CD4-positive, alpha-beta T cell treated with Interleukin-21 for 1 hour (primary cell): ENCODE measurements at regions not wholly inside any gene's neighbourhood (a gene's known extent, or its start where the extent isn't known, plus 50 kb on each side); places are given as distances from the start of the nearest gene placed in this dataset.
"Not testable (repeated sequence)": the region's sequence is repeated elsewhere in the genome, so short reads cannot be mapped to it uniquely, and the experiment has no call there.

Experiments used
- DNase-seq: peaks from one replicate; pipeline ENCODE4 v3.0.0-alpha.2; 2020

GRCh38 chr12:83784298-83784890 lies 1097.7 kb downstream of the TMTC2 start:
- DNase-seq = no peak

GRCh38 chr12:83779526-83779925 lies 1092.8 kb downstream of the TMTC2 start:
- DNase-seq = no peak

DNA sequence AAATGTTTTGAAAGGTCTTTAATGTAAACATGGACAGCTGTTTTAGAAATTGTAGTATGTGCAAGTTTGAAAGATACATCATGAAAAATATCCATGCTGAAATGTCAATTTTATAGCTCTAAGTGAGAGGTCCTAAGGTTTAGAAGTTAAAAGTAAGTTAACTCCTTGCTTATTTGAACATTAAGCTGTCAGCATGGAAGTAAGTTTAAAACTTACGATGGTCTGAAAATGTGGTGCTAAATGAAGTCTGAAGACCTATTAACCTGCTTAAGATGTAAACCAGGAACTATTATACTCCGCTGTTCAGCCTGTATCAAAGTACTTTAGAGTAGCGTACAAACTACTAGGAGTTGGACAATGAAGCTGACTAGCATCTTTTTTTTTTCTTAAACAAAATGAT lies 1082.4 kb downstream of the TMTC2 start:
- DNase-seq = no peak

- DNase-seq = no peak
These were observed 1081.0 kb downstream of the TMTC2 start for GRCh38 chr12:83767723-83768122.

GRCh38 chr12:83763425-83763824 lies 1076.7 kb downstream of the TMTC2 start:
- no peak for DNase-seq

- DNase-seq = no peak
These were observed 1073.2 kb downstream of the TMTC2 start for GRCh38 chr12:83759906-83760305.

GRCh38 chr12:83758888-83759631 lies 1072.4 kb downstream of the TMTC2 start:
- DNase-seq = no peak

GRCh38 chr12:83753904-83754303 lies 1067.2 kb downstream of the TMTC2 start:
- no peak for DNase-seq

GRCh38 chr12:83753205-83753604 lies 1066.5 kb downstream of the TMTC2 start:
- no peak for DNase-seq

DNA sequence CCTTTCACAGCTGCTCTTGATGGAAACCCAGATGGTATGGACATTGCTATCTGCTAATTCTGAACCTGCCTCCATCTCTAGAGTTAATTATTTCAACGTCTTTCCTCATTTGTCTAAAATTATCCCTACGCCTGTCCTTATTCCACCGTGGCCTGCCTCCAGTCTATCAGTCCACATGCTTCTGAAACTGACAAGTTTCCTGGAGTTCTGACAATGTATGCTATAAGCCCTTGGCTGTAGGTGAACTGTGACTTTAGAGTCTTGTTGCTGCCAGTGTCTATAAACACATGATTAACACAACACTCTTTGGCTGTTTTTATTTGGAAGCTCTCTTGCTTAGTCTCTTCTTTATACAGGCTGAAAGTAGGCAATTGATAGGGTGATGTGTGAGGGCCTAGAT lies 1052.9 kb downstream of the TMTC2 start:
- no peak for DNase-seq

- DNase-seq = no peak
These were observed 1024.1 kb downstream of the TMTC2 start for GRCh38 chr12:83710851-83711250.

DNA sequence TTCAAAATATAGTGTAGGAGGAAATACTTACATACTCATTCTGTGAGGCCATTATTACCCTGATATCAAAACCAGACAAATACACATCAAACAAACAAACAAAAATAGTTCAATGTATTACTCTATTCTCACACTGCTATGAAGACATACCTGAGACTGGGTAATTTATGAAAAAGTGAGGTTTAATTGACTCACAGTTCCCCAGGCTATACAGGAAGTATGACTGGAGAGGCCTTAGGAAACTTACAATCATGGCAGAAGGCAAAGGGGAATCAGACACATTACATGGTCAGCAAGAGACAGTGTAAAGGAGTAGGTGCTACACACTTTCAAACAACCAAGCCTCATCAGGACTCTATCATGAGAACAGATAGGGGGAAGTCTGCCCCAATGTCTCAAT lies 1023.2 kb downstream of the TMTC2 start:
- no peak for DNase-seq

GRCh38 chr12:83700838-83701237 lies 1014.1 kb downstream of the TMTC2 start:
- DNase-seq = no peak

DNA sequence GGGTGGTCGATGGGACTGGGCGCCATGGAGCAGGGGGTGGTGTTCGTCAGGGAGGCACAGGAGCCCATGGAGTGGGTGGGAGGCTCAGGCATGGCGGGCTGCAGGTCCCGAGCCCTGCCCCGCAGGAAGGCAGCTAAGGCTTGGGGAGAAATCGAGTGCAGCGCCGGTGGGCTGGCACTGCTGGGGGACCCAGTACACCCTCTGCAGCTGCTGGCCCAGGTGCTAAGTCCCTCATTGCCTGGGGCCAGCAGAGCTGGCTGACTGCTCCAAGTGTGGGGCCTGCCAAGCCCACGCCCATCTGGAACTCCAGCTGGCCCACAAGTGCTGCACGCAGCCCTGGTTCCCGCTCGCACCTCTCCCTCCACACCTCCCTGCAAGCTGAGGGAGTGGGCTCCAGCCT lies 1009.6 kb downstream of the TMTC2 start:
- not testable (repeated sequence) for DNase-seq

DNA sequence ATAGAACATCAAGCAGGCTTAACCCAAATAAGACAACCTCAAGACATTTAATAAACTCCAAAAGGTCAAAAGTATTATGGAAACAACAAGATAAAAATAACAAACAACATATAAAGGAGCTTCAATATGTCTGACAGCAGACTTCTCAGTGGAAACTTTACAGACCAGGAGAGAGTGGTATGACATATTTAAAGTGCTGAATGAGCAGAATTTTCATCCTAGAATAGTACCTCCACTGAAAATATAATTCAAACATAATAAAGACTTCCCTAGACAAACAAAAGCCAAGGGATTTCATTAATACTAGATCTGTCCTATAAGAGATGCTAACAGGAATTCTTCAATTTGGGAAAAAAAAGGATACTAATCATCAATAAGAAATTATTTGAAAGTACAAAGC lies 1005.0 kb downstream of the TMTC2 start:
- no peak for DNase-seq

DNA sequence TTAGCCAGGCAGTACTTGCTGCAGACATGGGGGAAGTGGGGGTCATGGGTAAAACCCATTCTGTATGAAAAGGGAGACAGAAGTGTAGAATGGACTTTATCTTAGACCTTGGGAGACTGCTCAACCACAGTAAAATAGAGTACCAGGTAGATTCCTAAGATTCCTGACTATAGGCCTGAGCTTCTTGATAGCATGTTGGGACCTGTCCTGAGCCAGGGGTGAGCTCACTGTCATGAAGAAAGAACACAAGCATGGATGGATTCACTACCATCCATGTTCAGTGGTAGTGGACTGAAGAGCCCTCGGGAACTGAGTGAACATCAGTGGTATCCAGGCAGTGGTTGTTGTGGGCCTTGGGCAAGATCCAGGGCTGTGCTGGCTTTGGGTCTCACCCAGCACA lies 1003.8 kb downstream of the TMTC2 start:
- no peak for DNase-seq

DNA sequence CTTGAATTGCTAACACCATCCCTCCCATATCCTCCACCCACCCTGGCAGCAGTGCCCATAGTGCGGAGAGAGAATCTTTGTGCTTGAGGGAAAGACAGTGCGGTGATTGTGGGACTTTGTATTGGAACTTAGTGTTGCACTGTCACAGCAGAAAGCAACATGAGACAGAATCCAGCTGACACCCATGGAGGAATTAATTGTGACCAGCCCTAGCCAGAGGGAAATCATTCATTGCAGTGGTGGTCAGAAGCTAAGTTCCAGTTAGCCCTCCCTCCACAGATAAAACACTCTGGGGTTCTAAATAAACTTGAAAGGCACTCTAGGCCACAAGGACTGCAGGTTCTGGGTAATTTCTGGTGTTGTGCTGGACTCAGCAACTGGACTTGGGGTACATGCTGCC lies 1002.6 kb downstream of the TMTC2 start:
- no peak for DNase-seq

- no peak for DNase-seq
These were observed 990.1 kb downstream of the TMTC2 start for GRCh38 chr12:83676781-83677295.

GRCh38 chr12:83666690-83667089 lies 980.0 kb downstream of the TMTC2 start:
- no peak for DNase-seq

GRCh38 chr12:83665634-83666218 lies 979.0 kb downstream of the TMTC2 start:
- DNase-seq = no peak

DNA sequence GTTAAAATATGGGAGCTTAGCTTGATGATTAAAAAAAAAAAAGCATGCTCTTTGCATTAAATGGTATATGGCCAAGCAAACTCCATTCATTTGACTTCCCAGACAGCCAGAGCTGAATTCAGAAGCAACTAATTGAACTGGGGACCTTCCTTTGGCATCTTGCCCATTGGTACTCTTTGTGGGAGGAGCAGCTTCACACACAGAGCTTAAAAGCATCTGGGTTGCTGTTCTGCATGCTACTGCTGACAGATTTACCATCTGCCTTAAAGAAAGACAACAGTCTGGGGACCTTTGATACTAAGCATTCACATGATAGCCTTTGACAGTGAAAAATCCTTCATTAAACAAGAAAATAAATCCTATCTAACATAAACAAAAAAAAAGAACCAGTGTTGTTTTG lies 977.9 kb downstream of the TMTC2 start:
- no peak for DNase-seq

- no peak for DNase-seq
These were observed 974.1 kb downstream of the TMTC2 start for GRCh38 chr12:83660727-83661358.

DNA sequence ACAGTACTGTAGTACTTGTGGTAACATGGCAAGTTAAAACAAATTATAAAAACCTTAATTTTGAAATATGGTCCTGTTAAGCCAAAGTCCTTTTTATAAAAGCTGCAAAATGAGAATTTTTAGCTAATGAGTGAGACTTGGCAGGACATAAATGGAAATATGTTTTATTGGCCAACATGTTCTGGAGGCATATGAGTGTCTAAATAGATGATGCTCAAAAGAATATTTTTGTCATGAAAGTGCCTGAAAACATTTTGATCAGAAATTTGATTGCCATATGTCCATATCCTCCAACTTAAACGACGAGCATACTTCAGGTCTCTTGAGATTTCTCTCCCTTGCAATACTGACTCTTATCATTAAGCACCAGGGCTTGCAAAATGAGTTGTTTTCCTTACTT lies 972.6 kb downstream of the TMTC2 start:
- no peak for DNase-seq

GRCh38 chr12:83656004-83656403 lies 969.3 kb downstream of the TMTC2 start:
- DNase-seq = no peak
